ENCODE measurements at regions not wholly inside any gene's neighbourhood (a gene's known extent, or its start where the extent isn't known, plus 50 kb on each side); places are given as distances from the start of the nearest gene placed in this dataset.

DNA sequence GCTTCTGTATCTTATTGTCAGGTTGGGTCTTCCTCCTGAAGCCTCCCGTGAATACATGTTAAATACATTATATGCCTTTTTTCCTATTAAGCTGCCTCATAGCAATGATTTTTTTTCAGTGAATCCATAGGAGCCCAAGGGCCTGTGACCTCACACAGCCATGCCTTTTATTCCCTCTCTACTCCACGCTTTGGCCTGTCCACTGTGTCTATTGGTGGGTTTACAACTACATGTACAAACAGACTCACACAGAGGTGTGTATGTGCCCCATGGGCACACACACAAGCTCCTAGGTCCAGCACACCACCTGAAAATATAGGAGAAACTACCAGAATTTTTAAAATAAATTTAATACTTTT, 560.4 kb downstream of the IPMK start:
- no peak for TF ChIP-seq POLR2AphosphoS5 (IDR thresholded peaks at IDR 0.05; ENCODE audit: low read depth, low read length)
- no peak for TF ChIP-seq TAF1 (IDR thresholded peaks at IDR 0.05; ENCODE audit: borderline replicate concordance, insufficient read depth, low read length)

Measured in PFSK-1 (cell line).